GM23338 (cell line): ENCODE measurements at regions not wholly inside any gene's neighbourhood (a gene's known extent, or its start where the extent isn't known, plus 50 kb on each side); places are given as distances from the start of the nearest gene placed in this dataset.

ENCODE experiments used
- ATAC-seq: fragments of 200-7000 bp; cut with Tn5 transposase; 3 replicates; pipeline ENCODE4 v1.9.1; 2020
- DNase-seq: peaks from one replicate; pipeline ENCODE4 v3.0.0-alpha.2; 2015; ENCODE audit warnings: low spot score
- H2AFZ ChIP-seq: fragments of 200-600 bp; sonication (generic); 2 replicates; pipeline ENCODE4 v1.8.0; 2016; ENCODE audit warnings: antibody characterized with exemption, mild to moderate bottlenecking, moderate library complexity
- H3F3A ChIP-seq: fragments of 200-600 bp; sonication (generic); replicated peaks from 2 replicates; pipeline ENCODE4 v1.8.0; 2017; ENCODE audit warnings: antibody characterized with exemption, mixed run types, low read depth
- H3K27ac ChIP-seq: fragments of 200-600 bp; sonication (generic); 2 replicates; pipeline ENCODE4 v1.6.1; 2016; ENCODE audit warnings: low read depth
- H3K27me3 ChIP-seq: fragments of 200-600 bp; sonication (generic); 2 replicates; pipeline ENCODE4 v1.8.0; 2016; ENCODE audit warnings: mild to moderate bottlenecking, mixed run types, moderate library complexity; ENCODE audit not compliant: insufficient read depth
- H3K36me3 ChIP-seq: fragments of 200-600 bp; sonication (generic); 2 replicates; pipeline ENCODE4 v1.8.0; 2016; ENCODE audit warnings: mild to moderate bottlenecking; ENCODE audit not compliant: insufficient read depth
- H3K4me1 ChIP-seq: fragments of 200-600 bp; sonication (generic); 2 replicates; pipeline ENCODE4 v1.8.0; 2016; ENCODE audit warnings: mild to moderate bottlenecking, moderate library complexity; ENCODE audit not compliant: insufficient read depth
- H3K4me2 ChIP-seq: fragments of 200-600 bp; sonication (generic); 2 replicates; pipeline ENCODE4 v1.7.1; 2017; ENCODE audit warnings: mixed run types
- H3K4me3 ChIP-seq: fragments of 200-600 bp; sonication (generic); 2 replicates; pipeline ENCODE4 v1.6.1; 2016; ENCODE audit warnings: mixed run types
- H3K79me2 ChIP-seq: fragments of 200-600 bp; sonication (generic); replicated peaks from 2 replicates; pipeline ENCODE4 v1.8.0; 2017; ENCODE audit warnings: mild to moderate bottlenecking; ENCODE audit not compliant: insufficient read depth
- H3K9me2 ChIP-seq: fragments of 200-600 bp; sonication (generic); 2 replicates; pipeline ENCODE4 v1.8.0; 2017; ENCODE audit not compliant: insufficient read depth
- H4K20me1 ChIP-seq: fragments of 200-600 bp; sonication (generic); replicated peaks from 2 replicates; pipeline ENCODE4 v1.8.0; 2017; ENCODE audit warnings: mild to moderate bottlenecking; ENCODE audit not compliant: insufficient read depth
- H3K27ac Mint-ChIP-seq: 2 replicates; pipeline ENCODE4 v1.8.0; 2020; ENCODE audit warnings: inconsistent platforms, mild to moderate bottlenecking, moderate library complexity, mixed read lengths
- H3K27me3 Mint-ChIP-seq: 3 replicates; pipeline ENCODE4 v1.8.0; 2022; ENCODE audit warnings: low read depth, mild to moderate bottlenecking, moderate library complexity, mixed read lengths, inconsistent platforms; ENCODE audit not compliant: insufficient read depth, poor library complexity
- H3K36me3 Mint-ChIP-seq: 3 replicates; pipeline ENCODE4 v1.8.0; 2021; ENCODE audit warnings: low read depth, mild to moderate bottlenecking, inconsistent platforms, moderate library complexity, mixed read lengths
- H3K4me1 Mint-ChIP-seq: 3 replicates; pipeline ENCODE4 v1.8.0; 2020; ENCODE audit warnings: mild to moderate bottlenecking, inconsistent platforms, mixed read lengths
- H3K4me3 Mint-ChIP-seq: 3 replicates; pipeline ENCODE4 v1.8.0; 2021; ENCODE audit warnings: moderate library complexity, mild to moderate bottlenecking, inconsistent platforms, mixed read lengths
- H3K9me3 Mint-ChIP-seq: 3 replicates; pipeline ENCODE4 v1.8.0; 2020; ENCODE audit warnings: moderate library complexity, mild to moderate bottlenecking, inconsistent platforms, mixed read lengths
- CREB1 ChIP-seq: fragments of 250-450 bp; sonication (Bioruptor Pico); IDR thresholded peaks from 2 replicates; pipeline ENCODE4 v1.5.0; 2020; ENCODE audit warnings: low read depth, mild to moderate bottlenecking, moderate library complexity
- CTCF ChIP-seq, 2 experiments: fragments of 200-600 bp in 1 of 2; sonication (generic) in 1 of 2; conservative IDR thresholded peaks; 2 replicates each; pipeline versions ENCODE4 v1.5.1 to v1.6.1; 2016 to 2017; ENCODE audit warnings: antibody characterized with exemption in 2 of 2, low read depth in 2 of 2, mild to moderate bottlenecking in 2 of 2, moderate library complexity in 1 of 2
- ETS1 ChIP-seq: IDR thresholded peaks from 2 replicates; pipeline ENCODE4 v1.6.1; 2016; ENCODE audit warnings: antibody characterized with exemption
- EZH2 ChIP-seq: fragments of 200-600 bp; sonication (generic); IDR thresholded peaks from one replicate; pipeline ENCODE4 v1.8.0; 2017; ENCODE audit warnings: antibody characterized with exemption, mild to moderate bottlenecking, low read depth; ENCODE audit not compliant: unreplicated experiment
- EZH2phosphoT487 ChIP-seq: fragments of 200-600 bp; sonication (generic); IDR thresholded peaks from one replicate; pipeline ENCODE4 v1.8.1; 2018; ENCODE audit warnings: antibody characterized with exemption; ENCODE audit not compliant: unreplicated experiment
- JUNB ChIP-seq: IDR thresholded peaks from one replicate; pipeline ENCODE4 v1.6.1; 2016; ENCODE audit warnings: antibody characterized with exemption; ENCODE audit not compliant: unreplicated experiment
- NANOG ChIP-seq: IDR thresholded peaks from 2 replicates; pipeline ENCODE4 v1.6.1; 2016; ENCODE audit warnings: antibody characterized with exemption, borderline replicate concordance
- POLR2AphosphoS5 ChIP-seq: IDR thresholded peaks from 2 replicates; pipeline ENCODE4 v1.6.1; 2016; ENCODE audit warnings: antibody characterized with exemption, low read depth
- REST ChIP-seq: IDR thresholded peaks from one replicate; pipeline ENCODE4 v1.6.1; 2018; ENCODE audit warnings: antibody characterized with exemption; ENCODE audit not compliant: unreplicated experiment
- STAT1 ChIP-seq: IDR thresholded peaks from one replicate; pipeline ENCODE4 v1.6.1; 2016; ENCODE audit warnings: antibody characterized with exemption; ENCODE audit not compliant: unreplicated experiment
- ZNF114 ChIP-seq: fragments of 250-450 bp; sonication (Bioruptor Pico); IDR thresholded peaks from 2 replicates; pipeline ENCODE4 v1.5.0; 2020; ENCODE audit warnings: mild to moderate bottlenecking, moderate library complexity
- ZNF331 ChIP-seq: fragments of 250-450 bp; sonication (Bioruptor Pico); IDR thresholded peaks from 2 replicates; pipeline ENCODE4 v1.5.0; 2020; ENCODE audit warnings: low read depth, mild to moderate bottlenecking, moderate library complexity
- ZNF462 ChIP-seq: fragments of 250-450 bp; sonication (Bioruptor Pico); IDR thresholded peaks from 2 replicates; pipeline ENCODE4 v1.5.0; 2020; ENCODE audit warnings: mild to moderate bottlenecking, moderate library complexity

GRCh38 chr1:86271046-86271445 lies 114.5 kb upstream of the COL24A1 start:
- Histone ChIP-seq H3K36me3 (no peaks in the 10 kb centered on the region), H3K4me1 (no peaks in the 10 kb centered on the region), H3K27ac (no peak overlapping the region), H2AFZ (no peak overlapping the region), H3K4me2 (no peak overlapping the region), H3K79me2 (no peaks in the 10 kb centered on the region), H3K9me2 (no peaks in the 10 kb centered on the region), H3K4me3 (no peak overlapping the region), H3K27me3 (no peaks in the 10 kb centered on the region), H3F3A (no peaks in the 10 kb centered on the region), H4K20me1 (no peaks in the 10 kb centered on the region)
- H3K9me3 Mint-ChIP-seq, result no peaks in the 10 kb centered on the region
- no peaks in the 10 kb centered on the region for H3K27me3 Mint-ChIP-seq
- no peaks in the 10 kb centered on the region for H3K36me3 Mint-ChIP-seq
- no peak for ATAC-seq
- H3K27ac Mint-ChIP-seq, result no peak overlapping the region
- TF ChIP-seq ETS1 (no peak), ZNF114 (no peak), STAT1 (no peak), NANOG (no peak), ZNF462 (no peak), REST (no peak), CTCF (conservative IDR thresholded peaks at IDR 0.05; ENCODE audit: low read depth in 2 of 2) (no peak), EZH2 (no peak), CREB1 (CRISPR knock-in tag) (no peak), EZH2phosphoT487 (no peak), POLR2AphosphoS5 (no peak), JUNB (no peak), ZNF331 (CRISPR knock-in tag) (no peak)
- no peaks in the 10 kb centered on the region for H3K4me1 Mint-ChIP-seq
- no peak for DNase-seq
- no peak overlapping the region for H3K4me3 Mint-ChIP-seq
